Right forelimb (tissue), 1 donor: ENCODE measurements at regions not wholly inside any gene's neighbourhood (a gene's known extent, or its start where the extent isn't known, plus 50 kb on each side); places are given as distances from the start of the nearest gene placed in this dataset.

Source experiments
- DNase-seq: peaks from one replicate; pipeline ENCODE4 v3.0.0-alpha.2; 2018

DNA sequence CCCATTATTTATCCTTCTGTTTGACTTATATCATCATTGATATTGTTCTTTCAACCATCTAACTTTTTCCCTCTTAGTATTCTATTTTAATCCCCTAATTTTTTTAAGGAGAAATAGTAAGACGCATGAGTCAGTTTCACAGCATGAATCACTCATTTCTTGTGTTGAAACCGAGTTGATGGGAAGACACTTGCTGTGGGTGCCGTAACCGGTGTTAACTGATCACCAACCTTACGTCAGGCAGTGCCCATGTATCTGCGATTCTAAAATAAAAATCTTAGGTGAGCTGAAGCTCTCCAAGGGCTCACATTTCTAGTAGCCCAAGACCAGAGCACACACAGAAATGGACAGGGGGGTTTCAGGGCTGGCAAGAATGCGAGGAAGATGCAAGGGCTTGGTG lies 348.1 kb downstream of the GALR1 start:
- no peak for DNase-seq

GRCh38 chr18:77600674-77601073 lies 351.0 kb downstream of the GALR1 start:
- no peak for DNase-seq

DNA sequence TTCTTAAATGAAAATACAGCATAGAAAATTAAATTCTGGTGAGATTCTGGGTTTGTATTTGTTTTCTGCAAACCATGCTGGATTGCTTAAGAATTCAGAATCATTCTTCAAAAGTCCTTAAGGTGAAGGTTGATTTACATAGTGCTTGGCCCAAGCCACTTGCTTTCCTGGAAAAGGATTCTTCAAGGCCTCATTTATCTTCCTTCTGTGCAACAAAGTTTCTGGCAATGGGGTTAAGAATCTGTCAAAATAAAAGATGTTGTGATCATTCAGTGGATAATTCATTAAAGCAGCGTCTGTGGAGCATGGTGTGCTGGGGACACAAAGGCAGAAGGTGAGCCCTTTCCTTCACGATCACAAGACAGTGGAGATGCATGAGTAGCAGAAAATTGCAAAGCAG lies 351.9 kb downstream of the GALR1 start:
- no peak for DNase-seq

GRCh38 chr18:77607087-77607486 lies 357.4 kb downstream of the GALR1 start:
- no peak for DNase-seq

DNA sequence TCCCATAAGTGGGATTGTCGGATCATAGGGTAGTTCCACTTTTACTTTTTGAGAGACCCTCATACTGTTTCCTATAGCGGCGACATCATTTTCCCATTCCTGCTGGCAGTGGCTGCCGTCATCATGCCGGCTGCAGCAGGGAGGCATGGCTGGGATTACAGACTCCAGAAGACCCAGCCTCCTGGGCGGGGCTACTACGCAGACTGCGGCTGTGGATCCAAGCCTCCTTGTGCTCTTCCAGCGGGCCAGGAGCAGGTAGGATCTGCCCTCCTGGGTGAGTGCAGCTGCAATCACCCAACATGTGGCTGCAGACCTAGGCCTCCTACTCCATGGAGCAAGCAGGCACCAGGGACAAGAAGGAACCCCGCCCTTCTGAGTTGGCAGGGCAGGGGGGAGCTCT lies 359.2 kb downstream of the GALR1 start:
- no peak for DNase-seq

GRCh38 chr18:77617694-77618093 lies 368.0 kb downstream of the GALR1 start:
- DNase-seq: no peak

GRCh38 chr18:77619525-77619924 lies 369.9 kb downstream of the GALR1 start:
- DNase-seq: no peak

GRCh38 chr18:77622009-77622692 lies 372.5 kb downstream of the GALR1 start:
- DNase-seq: no peak

- DNase-seq: no peak
Observed at GRCh38 chr18:77632758-77633157, 383.1 kb downstream of the GALR1 start.

GRCh38 chr18:77634494-77634893 lies 384.8 kb downstream of the GALR1 start:
- DNase-seq: no peak

GRCh38 chr18:77635451-77635850 lies 385.8 kb downstream of the GALR1 start:
- peak; percentile 72 for DNase-seq

DNA sequence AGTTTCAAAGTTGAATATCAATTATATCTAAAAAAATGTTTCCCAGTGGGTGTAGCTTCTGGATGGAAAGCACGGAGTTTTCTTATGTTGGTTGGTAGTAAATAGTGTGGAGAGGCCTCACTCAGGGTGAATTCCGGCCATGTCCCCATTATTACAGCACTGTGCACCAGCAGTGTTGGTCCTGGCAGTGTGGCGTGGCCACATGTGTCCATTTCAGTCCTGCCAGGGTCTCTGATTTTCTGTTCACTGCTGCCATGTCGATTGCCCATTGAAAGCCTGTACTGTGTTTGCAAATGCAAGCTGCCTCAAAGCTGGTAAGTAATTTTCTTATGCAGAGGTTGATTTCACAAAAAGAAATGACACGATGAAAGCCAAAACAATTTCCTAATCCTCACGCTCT lies 386.2 kb downstream of the GALR1 start:
- DNase-seq: no peak

GRCh38 chr18:77645170-77645872 lies 395.7 kb downstream of the GALR1 start:
- DNase-seq: no peak

DNA sequence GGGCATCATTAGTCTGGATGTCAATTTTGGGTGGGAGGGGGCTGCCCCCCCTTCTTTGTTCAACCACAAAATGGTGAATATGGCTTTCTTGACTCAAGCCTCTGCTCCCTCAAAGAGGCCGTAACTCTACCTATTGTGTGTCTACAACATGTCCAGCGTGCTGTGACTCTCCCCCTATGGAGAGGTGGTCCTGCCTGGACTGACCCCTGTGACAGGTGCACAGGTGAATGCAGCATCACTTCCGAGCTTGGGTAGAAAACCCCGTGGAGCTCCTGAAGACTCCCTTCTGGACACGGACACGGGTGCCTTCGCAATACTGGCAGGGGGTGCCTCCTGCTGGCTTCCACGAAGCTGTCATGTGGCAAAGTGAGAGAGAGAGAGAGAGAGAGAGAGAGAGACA lies 397.8 kb downstream of the GALR1 start:
- DNase-seq: no peak

GRCh38 chr18:77648411-77648810 lies 398.8 kb downstream of the GALR1 start:
- no peak for DNase-seq

GRCh38 chr18:77650799-77651385 lies 401.2 kb downstream of the GALR1 start:
- peak; percentile 85 for DNase-seq

GRCh38 chr18:77651441-77651840 lies 401.8 kb downstream of the GALR1 start:
- DNase-seq: no peak

GRCh38 chr18:77653792-77654191 lies 404.1 kb downstream of the GALR1 start:
- DNase-seq: no peak

DNA sequence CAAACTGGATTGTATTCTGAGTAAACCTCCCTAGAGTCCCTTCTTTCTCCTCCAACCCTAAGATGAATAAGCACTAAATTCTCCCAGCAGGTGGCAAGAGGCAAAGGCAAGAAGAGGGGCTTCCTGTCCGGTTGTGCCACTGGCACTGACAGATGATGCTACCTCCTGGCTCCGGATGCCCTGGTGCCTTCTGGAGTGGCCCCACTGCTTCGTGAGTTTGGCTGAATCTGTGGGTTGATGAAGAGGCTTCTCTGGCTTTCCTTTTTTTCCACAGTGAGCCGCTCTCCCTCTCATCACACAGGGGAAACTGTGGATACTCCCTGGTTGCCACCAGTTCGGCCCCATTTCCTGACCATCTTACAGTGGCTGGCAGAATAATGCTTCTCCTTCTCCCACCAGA lies 404.7 kb downstream of the GALR1 start:
- no peak for DNase-seq

GRCh38 chr18:77657651-77658298 lies 408.1 kb downstream of the GALR1 start:
- DNase-seq: no peak

- DNase-seq: no peak
Observed at GRCh38 chr18:77658299-77658662, 408.6 kb downstream of the GALR1 start.

DNA sequence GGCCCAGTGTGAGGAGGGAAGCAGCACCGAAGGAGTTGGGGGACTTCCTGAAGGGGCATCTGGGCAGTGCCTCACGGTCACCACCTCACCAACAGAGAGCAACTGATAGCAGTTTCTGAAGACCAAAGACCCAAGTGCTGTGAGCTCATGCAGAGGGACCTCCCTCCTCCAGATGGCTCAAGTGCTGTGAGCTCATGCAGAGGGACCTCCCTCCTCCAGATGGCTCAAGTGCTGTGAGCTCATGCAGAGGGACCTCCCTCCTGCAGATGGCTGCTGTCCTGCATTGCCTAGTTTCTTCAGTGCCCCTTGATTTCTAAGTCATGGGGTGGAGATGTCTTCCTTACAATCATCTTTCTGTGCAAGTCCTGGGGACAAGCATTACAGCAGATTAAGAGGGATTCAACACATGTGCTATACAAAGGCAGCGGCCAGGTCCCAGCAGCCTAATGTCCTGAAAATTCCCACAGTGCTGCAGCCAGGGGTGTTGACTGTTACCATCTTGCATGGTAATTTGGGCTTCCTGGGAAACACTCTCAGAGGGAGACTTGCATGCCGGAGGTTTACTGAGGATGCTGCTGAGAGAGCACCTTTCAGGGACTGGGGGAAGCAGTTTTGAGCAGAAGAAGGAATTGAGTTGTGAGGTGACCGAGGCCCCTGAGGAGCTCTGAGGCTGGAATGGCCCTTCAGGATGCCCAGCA lies 409.3 kb downstream of the GALR1 start:
- DNase-seq: no peak

- no peak for DNase-seq
Observed at GRCh38 chr18:77666613-77667012, 417.0 kb downstream of the GALR1 start.
